ENCODE measurements at regions not wholly inside any gene's neighbourhood (a gene's known extent, or its start where the extent isn't known, plus 50 kb on each side); places are given as distances from the start of the nearest gene placed in this dataset.

GRCh38 chr5:136734628-136735027 lies 369.3 kb upstream of the TRPC7 start:
- Histone ChIP-seq H2BK5ac (ENCODE audit: low read depth, low read length, poor library complexity, severe bottlenecking) (no peak overlapping the region), H4K8ac (ENCODE audit: low read depth in 2 of 2, low read length in 2 of 2) (no peak overlapping the region), H3K79me1 (ENCODE audit: low read depth in 1 of 2, low read length in 2 of 2) (no peaks in the 10 kb centered on the region), H2AK9ac (replicated peaks; ENCODE audit: low read depth, low read length, poor library complexity) (no peak overlapping the region), H2AK5ac (ENCODE audit: low read depth, low read length) (no peak overlapping the region), H3K4me1 (ENCODE audit: control insufficient read depth, insufficient read depth, low read length) (no peaks in the 10 kb centered on the region), H2BK20ac (ENCODE audit: low read depth, low read length) (no peak overlapping the region), H3K4ac (ENCODE audit: low read depth, low read length) (no peak overlapping the region), H4K20me1 (ENCODE audit: insufficient read depth, low read length) (no peaks in the 10 kb centered on the region), H2AFZ (replicated peaks; ENCODE audit: low read length, poor library complexity) (no peak overlapping the region), H4K5ac (ENCODE audit: low read depth, low read length) (no peak overlapping the region), H3K27ac (ENCODE audit: insufficient read depth, low read length) (no peak overlapping the region), H2BK120ac (ENCODE audit: low read depth, low read length) (no peak overlapping the region), H3K9me1 (ENCODE audit: insufficient read depth, low read length) (no peaks in the 10 kb centered on the region), H2BK15ac (ENCODE audit: low read depth, low read length) (no peak overlapping the region), H3K23ac (ENCODE audit: low read depth, low read length) (no peak overlapping the region), H3K4me2 (ENCODE audit: low read depth, low read length) (no peak overlapping the region), H3K27me3 (ENCODE audit: control insufficient read depth, insufficient read depth, low read length) (no peaks in the 10 kb centered on the region), H3K36me3 (ENCODE audit: control insufficient read depth, insufficient read depth, low read length) (no peaks in the 10 kb centered on the region), H3K4me3 (ENCODE audit: insufficient read depth, low read depth, low read length) (no peak overlapping the region), H3K14ac (replicated peaks; ENCODE audit: low read depth, low read length) (no peak overlapping the region), H3K9me3 (ENCODE audit: control insufficient read depth, insufficient read depth, low read length) (no peaks in the 10 kb centered on the region; the same call in 1 of the 2 replicates), H4K91ac (ENCODE audit: insufficient read depth, low read depth, low read length) (no peak overlapping the region), H3K56ac (ENCODE audit: extremely low read depth, insufficient read depth, low read length) (no peak overlapping the region), H3K9ac (ENCODE audit: low read depth, low read length) (no peak overlapping the region), H3K18ac (ENCODE audit: low read depth, low read length) (no peak overlapping the region)
- in situ Hi-C loops (cut with MboI; ENCODE audit: low sequenced_read_pairs) (no loop called here), dilution Hi-C loops (cut with HindIII; ENCODE audit: low sequenced_read_pairs, unreplicated experiment) (no loop called here), intact Hi-C loops (cut with micrococcal nuclease) (no loop called here)
- BruUV-seq (replicated peaks), result no TSS peak
- ATAC-seq (ENCODE audit: low read depth) (no peak), DNase-seq (no peak)
- 0% methylated on average over 1 of the region's 1 CpG; no CpG with 5 or more reads in 1 of the 2 experiments for WGBS, 2 experiments (ENCODE audit: extremely low coverage in 2 of 2, insufficient read length in 1 of 2)
- TF ChIP-seq BHLHE40 (IDR thresholded peaks at IDR 0.05; ENCODE audit: low read depth, low read length), result no peak
- no peak for TF ChIP-seq RAD21 (IDR thresholded peaks at IDR 0.05; ENCODE audit: low read length)
- TF ChIP-seq POLR2A (IDR thresholded peaks at IDR 0.05; ENCODE audit: low read depth, low read length), result no peak
- TF ChIP-seq, protein P1, sequence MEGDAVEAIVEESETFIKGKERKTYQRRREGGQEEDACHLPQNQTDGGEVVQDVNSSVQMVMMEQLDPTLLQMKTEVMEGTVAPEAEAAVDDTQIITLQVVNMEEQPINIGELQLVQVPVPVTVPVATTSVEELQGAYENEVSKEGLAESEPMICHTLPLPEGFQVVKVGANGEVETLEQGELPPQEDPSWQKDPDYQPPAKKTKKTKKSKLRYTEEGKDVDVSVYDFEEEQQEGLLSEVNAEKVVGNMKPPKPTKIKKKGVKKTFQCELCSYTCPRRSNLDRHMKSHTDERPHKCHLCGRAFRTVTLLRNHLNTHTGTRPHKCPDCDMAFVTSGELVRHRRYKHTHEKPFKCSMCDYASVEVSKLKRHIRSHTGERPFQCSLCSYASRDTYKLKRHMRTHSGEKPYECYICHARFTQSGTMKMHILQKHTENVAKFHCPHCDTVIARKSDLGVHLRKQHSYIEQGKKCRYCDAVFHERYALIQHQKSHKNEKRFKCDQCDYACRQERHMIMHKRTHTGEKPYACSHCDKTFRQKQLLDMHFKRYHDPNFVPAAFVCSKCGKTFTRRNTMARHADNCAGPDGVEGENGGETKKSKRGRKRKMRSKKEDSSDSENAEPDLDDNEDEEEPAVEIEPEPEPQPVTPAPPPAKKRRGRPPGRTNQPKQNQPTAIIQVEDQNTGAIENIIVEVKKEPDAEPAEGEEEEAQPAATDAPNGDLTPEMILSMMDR (conservative IDR thresholded peaks at IDR 0.05; ENCODE audit: low read depth, low read length), result no peak
- TF ChIP-seq MAZ (IDR thresholded peaks at IDR 0.05; ENCODE audit: borderline replicate concordance, low read depth, low read length), result no peak
- TF ChIP-seq RFX5 (IDR thresholded peaks at IDR 0.05; ENCODE audit: low read depth, low read length), result no peak
- no peak for TF ChIP-seq ELK1 (IDR thresholded peaks at IDR 0.05; ENCODE audit: borderline replicate concordance, low read depth, low read length)
- ChIA-PET POLR2A (ENCODE audit: unreplicated experiment) (no interaction called here), CTCF (interaction anchor here (0.5 kb wide), 1 partner anchor 638 kb away, joined by 3 read pairs; no protein-coding TSS in a partner anchor)

Data from IMR-90 (cell line).